H1 (cell line): ENCODE measurements at regions not wholly inside any gene's neighbourhood (a gene's known extent, or its start where the extent isn't known, plus 50 kb on each side); places are given as distances from the start of the nearest gene placed in this dataset.

Experiments used
- BACH1 ChIP-seq: IDR thresholded peaks from 2 replicates; pipeline ENCODE4 v1.6.1; 2012; ENCODE audit warnings: low read length, improper control_type of control experiment
- JUND ChIP-seq: IDR thresholded peaks from 2 replicates; pipeline ENCODE4 v1.6.1; 2011; ENCODE audit warnings: mild to moderate bottlenecking, improper control_type of control experiment, low read length
- SAP30 ChIP-seq: fragments of 300-600 bp; sonication (generic); IDR thresholded peaks from 2 replicates; pipeline ENCODE4 v1.7.1; 2012; ENCODE audit warnings: low read length, moderate library complexity, mild to moderate bottlenecking, inconsistent platforms; ENCODE audit not compliant: insufficient read depth, insufficient replicate concordance
- TCF12 ChIP-seq: IDR thresholded peaks from 2 replicates; pipeline ENCODE4 v1.6.1; 2011; ENCODE audit warnings: low read depth, mild to moderate bottlenecking, low read length
- USF2 ChIP-seq: IDR thresholded peaks from 2 replicates; pipeline ENCODE4 v1.6.1; 2011; ENCODE audit warnings: low read length, improper control_type of control experiment
- TF ChIP-seq, protein P1 (sequence below), 3 experiments: IDR thresholded peaks; 1 replicate in 2 of 3; 2 replicates in 1 of 3; pipeline versions ENCODE4 v1.5.1 to v1.6.1; 2011; ENCODE audit warnings: low read length in 3 of 3, mild to moderate bottlenecking in 3 of 3, inconsistent platforms in 2 of 3, low read depth in 1 of 3, moderate library complexity in 1 of 3; ENCODE audit not compliant: insufficient read depth in 1 of 3; ENCODE audit errors: control extremely low read depth in 1 of 3

DNA sequence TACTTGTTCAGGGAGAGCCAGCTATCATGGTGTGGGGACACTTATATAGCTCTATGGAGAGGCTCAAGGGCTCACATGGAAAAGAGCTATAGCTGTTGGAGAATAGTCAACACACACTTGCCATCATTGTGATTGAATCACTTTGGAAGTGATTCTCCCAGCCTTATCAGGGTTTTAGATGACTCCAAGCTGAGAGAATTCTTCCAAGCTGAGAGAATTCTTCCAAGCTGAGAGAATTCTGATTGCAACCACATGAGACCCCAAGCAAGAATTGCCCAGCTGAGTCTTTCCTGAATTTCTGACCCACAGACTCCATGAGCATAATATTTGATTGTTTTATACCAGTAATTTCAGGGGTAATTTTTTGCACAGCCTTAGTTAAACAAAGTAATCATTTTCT lies 1318.3 kb upstream of the RAG2 start (continued):
- TF ChIP-seq, protein P1, sequence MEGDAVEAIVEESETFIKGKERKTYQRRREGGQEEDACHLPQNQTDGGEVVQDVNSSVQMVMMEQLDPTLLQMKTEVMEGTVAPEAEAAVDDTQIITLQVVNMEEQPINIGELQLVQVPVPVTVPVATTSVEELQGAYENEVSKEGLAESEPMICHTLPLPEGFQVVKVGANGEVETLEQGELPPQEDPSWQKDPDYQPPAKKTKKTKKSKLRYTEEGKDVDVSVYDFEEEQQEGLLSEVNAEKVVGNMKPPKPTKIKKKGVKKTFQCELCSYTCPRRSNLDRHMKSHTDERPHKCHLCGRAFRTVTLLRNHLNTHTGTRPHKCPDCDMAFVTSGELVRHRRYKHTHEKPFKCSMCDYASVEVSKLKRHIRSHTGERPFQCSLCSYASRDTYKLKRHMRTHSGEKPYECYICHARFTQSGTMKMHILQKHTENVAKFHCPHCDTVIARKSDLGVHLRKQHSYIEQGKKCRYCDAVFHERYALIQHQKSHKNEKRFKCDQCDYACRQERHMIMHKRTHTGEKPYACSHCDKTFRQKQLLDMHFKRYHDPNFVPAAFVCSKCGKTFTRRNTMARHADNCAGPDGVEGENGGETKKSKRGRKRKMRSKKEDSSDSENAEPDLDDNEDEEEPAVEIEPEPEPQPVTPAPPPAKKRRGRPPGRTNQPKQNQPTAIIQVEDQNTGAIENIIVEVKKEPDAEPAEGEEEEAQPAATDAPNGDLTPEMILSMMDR (IDR thresholded peaks at IDR 0.05; ENCODE audit: control extremely low read depth in 1 of 3, insufficient read depth in 1 of 3, low read depth in 1 of 3, low read length in 3 of 3): no peak
- TF ChIP-seq JUND (no peak), BACH1 (no peak), SAP30 (no peak), TCF12 (no peak), USF2 (no peak)
